ENCODE measurements at regions not wholly inside any gene's neighbourhood (a gene's known extent, or its start where the extent isn't known, plus 50 kb on each side); places are given as distances from the start of the nearest gene placed in this dataset.

DNA sequence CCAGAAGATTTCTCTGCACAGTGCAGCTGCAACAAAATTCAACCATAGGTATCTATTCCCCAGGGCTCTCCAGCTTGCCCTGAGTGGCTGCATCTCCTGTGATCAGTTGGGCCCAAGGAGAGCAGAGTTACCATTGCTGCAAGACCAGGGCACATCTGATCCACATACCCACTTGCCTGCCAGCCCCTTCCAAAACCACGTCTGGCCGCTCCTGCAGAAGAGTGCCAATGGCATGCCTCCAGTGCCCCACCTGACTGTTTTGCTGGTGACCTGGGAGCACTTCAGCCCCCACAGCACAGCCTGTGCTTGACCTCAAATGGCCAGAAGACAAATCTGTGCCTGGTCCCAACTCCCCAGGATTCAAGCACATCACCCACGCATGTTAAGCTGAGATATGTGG, 526.1 kb upstream of the GBE1 start:
- DNase-seq (ENCODE audit: low read depth, low spot score): no peak

GRCh38 chr3:82281205-82281604, 519.8 kb upstream of the GBE1 start:
- peak; percentile 72 for DNase-seq (ENCODE audit: low read depth, low spot score)

DNA sequence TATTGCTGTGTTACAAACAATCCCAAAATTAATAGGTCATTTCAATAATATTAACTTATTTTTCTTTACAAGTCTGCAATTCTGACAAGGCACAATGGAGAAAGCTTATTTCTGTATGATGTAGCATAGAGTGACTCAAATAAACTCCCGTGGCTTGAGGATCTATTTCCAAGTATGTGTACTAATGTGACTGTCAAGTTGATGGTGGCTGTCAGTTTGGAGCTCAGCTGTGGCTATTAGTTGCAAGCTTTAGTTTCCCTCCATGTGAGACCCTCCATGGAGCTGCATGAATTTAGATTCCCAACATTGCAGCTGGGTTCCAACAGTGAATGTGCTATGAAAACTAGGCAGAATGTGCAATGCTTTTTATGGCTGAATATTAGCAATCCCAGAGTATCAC, 515.5 kb upstream of the GBE1 start:
- no peak for DNase-seq (ENCODE audit: low read depth, low spot score)

DNA sequence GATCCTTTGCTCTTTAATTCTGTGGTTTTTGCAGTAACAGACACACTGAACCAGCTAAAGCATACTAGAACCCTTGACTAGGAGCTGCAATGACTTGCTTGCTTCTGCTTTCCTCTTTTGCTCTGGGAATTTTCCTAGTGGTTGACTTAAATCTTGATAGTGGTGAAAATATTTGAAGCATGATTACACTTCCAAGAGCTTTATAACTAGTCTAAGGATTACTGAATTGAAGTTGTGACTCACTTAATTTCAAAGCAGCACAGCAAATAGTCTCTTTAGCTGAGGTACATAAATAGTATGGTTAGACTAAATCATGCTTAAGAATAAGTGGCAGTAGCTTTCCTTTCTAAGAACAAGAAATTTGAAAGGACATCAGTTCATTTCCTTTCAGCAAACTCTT, 513.5 kb upstream of the GBE1 start:
- peak; percentile 71 for DNase-seq (ENCODE audit: low read depth, low spot score)

DNA sequence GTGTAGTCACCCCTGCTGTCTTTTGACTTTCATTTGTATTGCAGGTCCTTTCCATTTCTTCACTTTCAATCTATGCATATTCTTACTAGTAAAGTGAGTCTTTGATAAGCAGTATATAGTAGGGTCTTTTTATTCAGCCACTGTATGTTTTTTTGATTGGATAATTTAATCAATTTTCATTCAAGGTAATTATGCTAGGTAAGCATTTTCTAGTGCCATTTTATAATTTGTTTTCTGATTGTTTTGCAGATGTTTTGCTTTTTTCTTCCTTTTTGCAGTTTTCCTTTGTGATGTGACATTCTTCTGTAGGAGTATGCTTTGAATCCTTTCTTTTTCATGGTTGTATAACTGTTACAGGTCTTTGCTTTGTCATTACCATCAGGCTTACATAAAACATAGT, 504.3 kb upstream of the GBE1 start:
- no peak for DNase-seq (ENCODE audit: low read depth, low spot score)

DNA sequence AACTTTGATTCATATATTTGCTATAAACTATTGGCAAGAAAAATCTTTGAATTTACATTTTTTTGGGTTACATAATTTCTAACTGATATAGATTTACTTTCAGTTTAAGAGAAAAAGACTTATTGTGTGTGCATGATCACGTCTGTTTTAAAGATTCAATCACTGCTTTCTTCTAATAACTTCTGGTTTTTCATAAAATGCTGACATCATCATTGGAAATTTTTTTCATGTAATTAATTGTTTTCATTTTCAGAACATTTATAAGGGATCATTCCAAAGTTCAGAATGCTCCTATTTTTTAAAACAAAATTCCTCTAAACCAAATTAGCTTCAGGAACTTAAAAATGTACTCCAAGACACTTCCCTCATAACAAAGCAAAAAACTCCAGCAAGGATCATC, 500.7 kb upstream of the GBE1 start:
- DNase-seq (ENCODE audit: low read depth, low spot score): no peak

DNA sequence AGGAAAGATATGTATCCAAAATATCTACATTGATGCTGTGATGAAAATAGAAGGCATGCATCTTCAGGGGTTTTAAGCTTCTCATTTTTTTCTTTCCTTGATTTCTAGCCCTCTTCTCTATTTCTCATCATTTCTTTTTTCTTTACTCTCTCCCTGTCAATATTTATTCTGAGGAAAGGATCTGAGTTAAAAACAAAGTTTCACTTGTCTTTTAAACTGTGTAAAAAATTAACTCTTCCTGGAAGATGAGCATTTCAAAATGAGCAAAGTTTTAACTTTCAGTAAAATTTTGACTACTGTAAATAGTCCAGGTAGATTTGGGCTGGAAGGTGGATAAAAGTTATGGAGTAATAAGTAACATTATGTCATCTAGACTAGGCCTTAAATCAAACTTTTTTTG, 500.2 kb upstream of the GBE1 start:
- DNase-seq (ENCODE audit: low read depth, low spot score): no peak

DNA sequence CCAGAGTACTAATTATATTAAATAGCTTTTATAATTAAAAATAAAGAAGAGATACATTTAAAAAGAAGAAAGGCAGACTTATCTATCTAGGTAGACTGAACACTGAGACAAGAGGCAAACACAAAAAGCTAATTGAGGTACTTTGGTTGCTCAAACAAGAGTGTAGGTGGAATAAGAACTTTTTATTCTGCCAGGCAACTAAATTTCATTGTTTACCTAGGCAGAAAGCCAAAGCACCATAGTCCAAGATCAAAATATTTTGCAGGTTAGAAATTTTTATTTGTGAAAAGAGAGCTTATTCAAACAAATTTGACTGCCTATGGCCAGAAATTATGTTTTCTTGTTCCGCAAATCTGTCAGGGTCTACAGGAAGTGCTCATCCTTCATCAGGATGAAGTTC, 499.6 kb upstream of the GBE1 start:
- no peak for DNase-seq (ENCODE audit: low read depth, low spot score)

- DNase-seq (ENCODE audit: low read depth, low spot score): no peak
Measured at GRCh38 chr3:82259994-82260393, 498.5 kb upstream of the GBE1 start.

GRCh38 chr3:82240322-82240721, 478.9 kb upstream of the GBE1 start:
- no peak for DNase-seq (ENCODE audit: low read depth, low spot score)

DNA sequence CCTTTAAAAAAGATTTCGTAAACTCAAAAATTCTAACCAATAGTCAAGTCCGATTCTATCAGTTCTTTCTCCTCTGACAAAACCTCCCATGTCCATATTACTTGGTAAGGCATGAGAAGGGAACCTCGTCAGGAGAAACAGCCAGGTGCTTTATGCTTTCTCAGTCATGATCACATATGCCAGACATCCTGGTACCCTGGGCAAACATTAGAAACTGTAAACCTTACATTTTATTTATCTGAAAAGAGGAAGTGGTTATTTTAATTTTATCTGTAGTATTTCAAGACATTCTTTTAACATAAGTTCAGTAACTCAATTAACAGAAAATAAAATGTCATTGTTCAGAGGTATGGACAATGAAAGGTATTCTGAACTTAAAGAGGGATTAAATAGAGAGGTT, 474.8 kb upstream of the GBE1 start:
- DNase-seq (ENCODE audit: low read depth, low spot score): no peak

DNA sequence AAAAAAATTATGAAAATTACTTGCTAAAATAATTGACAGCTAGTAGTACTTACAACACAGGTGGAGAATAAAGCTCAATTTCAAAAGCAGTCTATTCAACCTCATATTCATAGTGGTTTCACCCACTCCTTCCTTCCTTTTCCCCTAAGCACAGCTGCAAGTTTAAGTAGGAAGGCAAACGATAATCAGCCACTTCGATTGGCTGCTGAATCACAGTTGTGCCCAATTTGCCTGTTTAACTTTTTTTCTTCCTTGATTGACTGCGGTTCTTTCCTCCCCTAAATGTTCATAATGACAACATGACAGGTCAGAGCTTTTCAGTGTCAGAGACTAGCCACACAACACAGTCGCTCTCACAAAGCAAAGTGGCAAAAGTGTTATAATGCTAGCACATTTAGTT, 468.0 kb upstream of the GBE1 start:
- no peak for DNase-seq (ENCODE audit: low read depth, low spot score)

GRCh38 chr3:82224661-82225060, 463.2 kb upstream of the GBE1 start:
- DNase-seq (ENCODE audit: low read depth, low spot score): no peak

DNA sequence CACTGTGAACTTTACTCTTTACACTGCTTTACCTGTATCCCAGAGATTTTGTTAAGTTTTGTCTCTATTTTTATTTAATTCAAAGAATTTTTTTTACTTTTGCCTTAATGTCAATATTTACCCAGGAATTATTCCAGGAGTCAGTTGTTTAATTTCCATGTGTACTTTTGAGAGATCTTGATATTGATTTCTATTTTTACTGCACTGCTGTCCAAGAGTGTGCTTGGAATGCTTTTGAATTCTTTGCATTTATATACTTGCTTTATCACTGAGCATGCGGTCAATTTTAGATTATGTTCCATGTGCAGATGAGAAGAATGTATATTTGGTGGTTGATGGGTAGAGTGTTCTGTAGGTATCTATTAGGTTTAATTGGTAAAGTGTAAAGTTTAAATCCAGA, 461.0 kb upstream of the GBE1 start:
- DNase-seq (ENCODE audit: low read depth, low spot score): no peak

- no peak for DNase-seq (ENCODE audit: low read depth, low spot score)
Measured at GRCh38 chr3:82217571-82217970, 456.1 kb upstream of the GBE1 start.

DNA sequence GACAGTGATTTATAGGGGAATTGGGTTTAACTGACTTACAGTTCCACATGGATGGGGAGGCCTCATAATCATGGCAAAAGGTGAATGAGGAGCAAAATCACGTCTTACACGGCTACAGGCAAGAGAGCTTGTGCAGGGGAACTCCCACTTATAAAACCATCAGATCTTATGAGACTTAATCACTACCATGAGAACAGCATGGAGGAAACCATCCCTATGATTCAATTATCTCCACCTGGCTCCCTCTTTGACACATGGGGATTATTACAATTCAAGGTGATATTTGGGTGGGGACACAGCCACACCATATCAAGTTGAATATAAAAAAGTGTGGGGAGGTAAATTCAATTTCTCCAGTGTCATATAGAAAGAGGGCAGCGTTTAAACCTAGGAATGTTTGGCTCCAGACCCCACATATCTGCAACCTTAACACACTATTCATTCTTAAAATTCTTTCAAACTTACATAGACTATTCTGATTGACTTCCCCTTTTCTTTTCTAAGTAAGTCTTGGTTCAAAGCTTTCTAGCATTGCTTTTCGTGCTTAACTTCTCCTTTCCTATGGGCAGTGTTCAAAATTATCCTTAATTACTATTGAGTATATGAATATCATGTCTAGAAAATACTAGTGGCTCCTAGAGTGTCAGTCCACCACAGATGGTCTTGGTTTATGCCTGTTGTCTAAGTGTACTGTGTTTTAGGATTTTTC, 446.7 kb upstream of the GBE1 start:
- peak; percentile 15 for DNase-seq (ENCODE audit: low read depth, low spot score)

- DNase-seq (ENCODE audit: low read depth, low spot score): no peak
Measured at GRCh38 chr3:82202269-82202668, 440.8 kb upstream of the GBE1 start.

DNA sequence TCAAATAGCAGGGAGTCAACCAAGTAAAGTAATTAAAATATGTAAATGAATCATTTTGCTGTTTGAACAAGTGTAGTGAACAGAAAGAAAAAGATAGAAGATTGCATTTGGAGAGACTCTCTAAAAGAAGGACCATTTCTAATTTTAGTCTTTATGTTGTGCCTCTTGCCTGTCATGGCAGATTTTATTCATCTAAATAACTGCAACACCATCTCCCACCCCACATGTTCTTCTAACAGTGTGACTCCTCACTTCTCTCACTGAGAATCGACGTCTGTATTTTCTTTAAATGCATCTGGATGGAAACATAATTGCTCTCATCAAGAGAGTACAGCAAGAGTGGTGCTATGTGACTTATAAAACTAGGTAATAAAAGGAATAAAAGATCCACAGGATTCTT, 439.9 kb upstream of the GBE1 start:
- DNase-seq (ENCODE audit: low read depth, low spot score): no peak

GRCh38 chr3:82198009-82198408, 436.6 kb upstream of the GBE1 start:
- no peak for DNase-seq (ENCODE audit: low read depth, low spot score)

DNA sequence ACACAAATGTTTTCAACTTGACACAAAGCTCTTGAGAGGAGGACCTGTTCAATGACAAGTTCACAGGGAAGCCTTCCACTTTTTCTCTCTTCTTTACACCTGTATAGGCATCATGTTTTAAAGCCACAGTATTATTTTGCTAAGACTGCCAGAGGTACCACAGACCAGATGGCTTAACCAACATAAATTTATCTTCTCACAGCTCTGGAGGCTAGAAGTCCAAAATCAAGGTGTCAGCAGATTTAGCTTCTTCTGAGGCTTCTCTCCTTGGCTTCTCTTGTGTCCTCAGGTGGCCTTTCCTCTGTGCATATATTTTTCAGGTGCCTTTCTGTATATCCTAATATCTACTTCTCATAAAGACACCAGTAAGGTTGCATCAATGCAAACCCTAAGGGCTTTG, 435.2 kb upstream of the GBE1 start:
- no peak for DNase-seq (ENCODE audit: low read depth, low spot score)

DNA sequence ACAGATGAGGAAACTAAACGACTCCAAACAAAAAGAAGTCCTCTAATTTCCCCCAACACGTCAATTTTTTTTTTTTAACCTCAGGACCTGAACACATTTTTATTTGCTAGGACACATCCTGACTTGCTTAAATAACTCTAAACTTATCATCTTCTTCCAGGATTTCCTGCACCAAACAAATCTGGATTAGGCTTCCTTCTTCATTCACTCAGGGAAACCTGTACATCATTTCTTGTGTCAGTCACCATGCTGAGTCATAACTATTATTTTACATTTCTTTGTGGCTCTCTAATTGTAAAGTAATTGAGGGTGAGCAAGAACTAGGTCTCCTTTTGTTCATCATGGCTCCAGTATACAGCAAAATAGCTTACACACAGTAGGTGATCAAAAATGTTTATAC, 433.4 kb upstream of the GBE1 start:
- DNase-seq (ENCODE audit: low read depth, low spot score): no peak

- no peak for DNase-seq (ENCODE audit: low read depth, low spot score)
Measured at GRCh38 chr3:82186017-82186416, 424.6 kb upstream of the GBE1 start.

DNA sequence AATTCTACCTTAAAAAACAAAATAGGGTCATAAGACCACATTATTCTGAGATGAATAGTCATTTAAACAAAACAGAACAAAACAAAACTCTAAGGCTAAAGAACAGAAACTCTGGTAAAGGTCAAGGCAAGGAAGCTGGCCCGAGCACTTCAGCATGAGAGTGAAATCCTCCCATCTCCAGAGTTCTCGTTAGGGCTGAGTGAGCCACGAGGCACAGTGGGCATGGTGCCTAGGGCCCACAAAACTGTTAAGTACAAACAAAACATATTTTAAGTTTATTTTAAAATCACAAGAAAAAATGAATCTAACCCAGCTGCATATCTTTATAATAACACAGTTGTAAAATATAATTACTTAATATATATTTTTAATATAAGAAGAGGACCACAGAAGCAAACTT, 417.8 kb upstream of the GBE1 start:
- no peak for DNase-seq (ENCODE audit: low read depth, low spot score)

DNA sequence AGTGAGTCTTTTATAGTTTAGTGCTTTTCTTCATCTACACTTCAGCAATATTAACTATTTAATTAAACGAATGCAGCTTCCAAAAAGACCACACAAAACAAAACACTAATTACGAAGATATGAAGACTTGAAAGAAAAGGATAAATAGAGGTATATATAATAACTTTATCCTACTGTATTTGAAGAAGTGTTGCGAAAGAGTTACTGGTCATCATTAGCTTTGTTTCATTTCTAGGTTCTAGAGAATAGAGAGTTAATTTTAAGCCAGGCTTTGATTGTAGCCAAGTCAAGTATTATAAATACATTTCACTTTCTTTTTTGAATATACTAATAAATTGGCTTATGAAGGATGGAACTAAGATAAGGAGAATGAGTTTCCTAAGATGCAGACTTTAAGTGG, 416.8 kb upstream of the GBE1 start:
- no peak for DNase-seq (ENCODE audit: low read depth, low spot score)
